Stimulated activated CD4-positive, alpha-beta T cell treated with anti-CD3 and anti-CD28 coated beads, TNF-alpha, amount 100 ng/mL, for 24 hours (primary cell): ENCODE measurements at regions not wholly inside any gene's neighbourhood (a gene's known extent, or its start where the extent isn't known, plus 50 kb on each side); places are given as distances from the start of the nearest gene placed in this dataset.
A peak's percentile ranks its signal among the peaks of the same experiment; 100 is the strongest.

Experiments used
- DNase-seq, 3 experiments: peaks; one replicate each; pipeline ENCODE4 v3.0.0-alpha.2; 2020; ENCODE audit warnings: low read depth in 3 of 3

DNA sequence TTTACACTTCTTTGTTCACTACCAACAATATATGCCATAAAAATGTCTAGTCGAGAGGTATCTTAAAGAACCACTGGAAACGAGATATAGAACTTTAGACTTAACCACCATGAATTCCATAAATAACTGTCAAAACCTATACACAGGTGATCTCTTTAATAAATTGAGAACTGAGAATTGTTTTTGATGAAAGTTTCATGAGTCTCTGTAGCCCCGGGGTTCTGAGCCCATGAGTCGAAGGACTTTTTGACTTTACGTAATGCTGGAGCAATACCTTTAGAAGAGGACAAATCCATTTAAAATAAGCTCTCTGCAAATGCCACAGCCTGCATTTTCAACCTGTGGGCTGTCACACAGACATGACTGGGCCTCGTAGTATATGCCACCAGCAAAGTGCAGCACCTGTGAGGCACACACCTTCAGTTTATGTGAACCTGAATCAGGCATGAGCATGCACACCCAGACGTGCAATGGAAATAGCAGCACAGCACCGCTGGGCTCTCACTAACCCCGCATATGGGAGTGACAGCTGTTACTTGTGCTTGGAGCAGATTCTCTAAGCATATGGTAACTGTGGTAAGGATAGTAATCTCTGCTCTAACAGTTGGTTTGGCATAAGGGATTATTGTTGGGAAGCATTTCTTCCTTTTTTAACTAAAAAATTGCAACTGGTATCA lies 383.2 kb downstream of the SOCS6 start:
- no peak for DNase-seq

- no peak for DNase-seq
These were observed 378.1 kb downstream of the SOCS6 start for GRCh38 chr18:70666936-70667335.

- DNase-seq, result no peak
These were observed 374.3 kb downstream of the SOCS6 start for GRCh38 chr18:70663141-70663540.

- no peak for DNase-seq
These were observed 373.7 kb downstream of the SOCS6 start for GRCh38 chr18:70662588-70662987.

DNA sequence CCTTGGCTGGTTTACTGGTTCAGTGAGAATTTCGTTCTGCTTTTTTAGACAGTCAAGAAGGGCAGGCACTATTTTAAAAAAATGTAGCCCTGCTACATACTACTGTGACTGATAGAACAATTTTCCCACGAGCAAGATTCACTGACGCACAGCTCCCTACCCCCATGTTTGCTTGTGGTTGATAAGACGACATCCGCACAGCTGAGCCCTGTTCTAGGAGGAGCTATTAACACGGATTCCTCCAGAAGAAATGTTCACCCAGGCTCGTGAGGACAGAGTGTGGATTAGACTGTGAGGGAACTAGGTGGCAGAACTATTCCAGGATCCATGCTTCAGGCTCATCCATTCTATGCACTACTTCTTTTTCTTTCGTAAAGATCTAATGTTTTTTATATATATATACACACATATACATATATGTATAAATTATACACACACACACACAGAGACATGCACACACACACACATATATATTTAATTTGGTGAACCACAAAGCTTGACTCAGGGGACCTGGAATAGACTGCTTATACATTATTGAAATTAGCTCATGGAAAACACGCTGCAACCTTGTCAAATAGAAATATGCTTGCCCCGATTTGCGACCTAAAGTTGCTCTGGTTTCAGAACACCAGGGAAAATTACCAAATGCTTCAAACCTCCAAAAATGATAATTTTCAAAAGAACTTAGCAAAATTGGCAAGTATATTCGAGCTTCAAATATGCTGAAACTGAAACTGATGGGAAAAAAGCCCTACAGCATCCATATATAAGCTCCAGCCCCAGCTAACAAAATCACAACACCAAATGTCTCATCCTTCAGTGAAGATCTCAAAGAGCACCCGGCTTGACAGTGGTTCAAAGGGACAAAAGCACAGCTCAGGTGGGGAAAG lies 370.4 kb downstream of the SOCS6 start:
- peak in 2 of 3 experiments; percentile 4 to 13 for DNase-seq

GRCh38 chr18:70653671-70654070 lies 364.8 kb downstream of the SOCS6 start:
- no peak for DNase-seq

- DNase-seq, result no peak
These were observed 362.0 kb downstream of the SOCS6 start for GRCh38 chr18:70650878-70651277.

DNA sequence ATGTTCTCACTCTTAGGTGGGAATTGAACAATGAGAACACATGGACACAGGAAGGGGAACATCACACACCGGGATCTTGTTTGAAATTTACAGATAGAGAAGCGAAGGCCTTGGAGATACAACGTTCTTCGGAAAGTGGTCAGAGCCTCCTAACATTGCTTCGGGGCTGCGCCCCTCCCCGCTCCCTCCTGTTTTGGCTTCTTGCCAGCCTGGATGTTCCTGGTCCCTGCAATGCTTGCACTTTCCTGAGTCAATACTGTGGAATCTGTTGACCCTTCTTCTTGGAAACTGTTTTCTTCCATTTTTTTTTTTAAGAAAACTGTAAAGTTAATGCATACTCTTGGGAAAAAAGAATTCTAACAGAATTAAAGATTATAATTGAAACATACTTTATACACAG lies 360.8 kb downstream of the SOCS6 start:
- DNase-seq, result no peak

DNA sequence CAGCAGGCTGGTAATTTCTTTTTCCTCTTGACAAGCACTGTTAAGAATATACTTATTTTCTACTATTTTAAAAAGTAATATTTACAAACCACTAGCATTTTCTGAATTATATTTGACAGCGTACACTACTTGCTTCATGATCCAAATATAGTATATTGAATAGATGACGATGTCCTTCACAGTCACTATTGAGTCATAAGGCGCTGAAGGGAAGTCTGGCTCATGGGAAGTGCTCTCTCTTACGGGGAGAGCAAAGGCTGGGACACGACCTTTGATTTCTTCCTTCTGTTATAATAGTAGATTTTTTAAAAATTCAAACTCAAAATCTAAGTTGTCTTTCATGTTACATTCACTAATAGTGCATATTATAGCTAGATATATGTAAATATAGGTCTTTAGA lies 357.1 kb downstream of the SOCS6 start:
- DNase-seq, result no peak

DNA sequence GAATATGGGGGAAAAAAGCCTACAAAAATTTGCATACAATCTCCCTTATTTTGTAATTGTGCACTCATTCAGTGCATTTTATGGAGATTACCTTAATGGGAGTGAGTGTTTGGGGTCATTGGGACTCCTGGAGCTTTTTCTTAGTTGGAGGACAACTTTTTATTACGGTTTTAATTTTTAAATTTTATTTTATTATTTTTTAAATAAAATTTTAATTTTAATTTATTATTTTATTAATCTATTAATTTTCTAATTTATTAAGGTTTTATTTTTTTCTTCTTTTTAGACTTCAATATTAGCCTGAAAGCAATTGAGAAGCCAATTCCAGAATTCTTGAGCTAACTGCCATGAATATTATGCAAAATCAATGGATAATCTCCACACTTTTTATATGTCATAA lies 355.0 kb downstream of the SOCS6 start:
- DNase-seq, result no peak

GRCh38 chr18:70641156-70641775 lies 352.4 kb downstream of the SOCS6 start:
- no peak for DNase-seq

DNA sequence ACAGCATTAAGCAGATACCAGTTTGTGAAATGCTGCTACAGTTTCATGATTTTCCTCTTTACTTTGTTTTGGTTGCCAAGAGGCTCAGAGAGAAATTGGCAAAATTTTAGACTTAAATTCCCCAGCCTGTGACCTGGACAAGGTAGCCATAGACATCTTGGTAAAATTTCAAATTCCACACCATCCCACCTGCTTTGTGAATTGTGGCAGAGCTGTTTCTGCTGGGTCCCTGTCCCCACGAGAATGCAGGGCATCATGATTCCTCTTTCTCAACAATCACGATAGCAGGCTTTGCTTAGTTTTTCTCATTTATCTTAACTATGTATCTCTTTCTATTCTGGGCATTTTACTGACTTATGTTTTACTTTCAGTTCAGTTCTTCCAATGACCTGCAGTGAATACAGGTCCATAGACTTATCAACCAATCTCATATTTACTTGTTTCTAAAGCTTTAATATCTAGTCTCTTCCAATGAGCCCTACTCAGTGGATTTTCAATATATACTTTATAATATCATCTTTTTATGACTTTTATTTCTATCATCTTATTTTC lies 351.6 kb downstream of the SOCS6 start:
- DNase-seq, result no peak

DNA sequence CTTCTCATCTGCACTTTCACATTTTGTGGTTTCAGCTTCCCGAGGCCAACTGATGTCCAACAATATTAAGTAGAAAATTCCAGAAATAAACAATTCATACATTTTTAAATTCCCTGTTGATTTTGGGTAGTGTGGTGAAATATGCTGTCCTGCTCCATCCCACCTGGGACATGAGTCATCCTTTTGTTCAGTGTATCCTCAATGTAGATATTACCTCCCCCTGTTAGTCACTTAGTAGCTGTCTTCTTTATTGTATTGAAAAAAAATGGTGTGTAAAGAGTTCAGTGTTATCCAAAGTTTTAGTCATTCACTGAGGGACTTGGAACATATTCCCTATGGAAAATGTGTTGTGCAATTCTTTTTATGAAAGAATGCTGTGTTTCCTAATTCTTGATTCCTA lies 348.1 kb downstream of the SOCS6 start:
- DNase-seq, result no peak

- no peak for DNase-seq
These were observed 345.8 kb downstream of the SOCS6 start for GRCh38 chr18:70634576-70635147.

GRCh38 chr18:70627182-70627802 lies 338.4 kb downstream of the SOCS6 start:
- no peak for DNase-seq

DNA sequence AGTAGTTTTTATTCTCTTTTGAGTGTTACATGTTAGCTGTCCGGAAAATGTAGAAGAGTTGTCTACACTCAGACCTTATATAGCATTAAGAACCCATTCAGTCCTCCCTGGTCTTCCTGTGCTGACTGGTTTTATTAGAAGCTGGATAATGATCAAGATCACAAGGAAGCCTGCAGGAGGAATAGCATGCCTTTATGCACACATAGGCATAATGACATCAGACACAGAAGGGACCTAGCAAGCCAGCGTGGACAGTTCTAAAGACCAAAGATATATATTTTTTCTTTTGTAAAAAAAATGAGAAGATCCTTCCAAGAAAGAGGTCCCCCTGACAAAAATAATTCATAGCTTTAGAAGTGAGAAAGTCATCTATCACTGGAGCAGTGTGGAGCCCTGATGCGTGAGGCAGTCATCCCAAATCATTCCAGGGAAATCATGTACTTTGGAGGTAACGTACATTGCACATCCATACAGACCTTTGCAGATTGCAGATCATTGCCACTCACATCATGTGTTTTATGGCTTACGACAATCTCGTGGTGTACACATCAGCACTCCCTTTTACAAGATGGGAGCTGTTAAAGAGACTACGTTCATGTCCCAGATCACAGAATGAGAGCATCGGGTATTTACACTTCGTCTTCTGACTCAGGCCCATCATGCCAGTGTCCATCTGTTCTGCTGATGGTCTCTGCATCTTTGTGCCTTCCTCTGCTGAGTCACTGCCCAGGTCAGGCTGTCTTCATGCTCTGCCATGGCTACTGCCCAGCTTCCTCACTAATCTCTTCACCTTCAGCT lies 334.0 kb downstream of the SOCS6 start:
- DNase-seq, result no peak

DNA sequence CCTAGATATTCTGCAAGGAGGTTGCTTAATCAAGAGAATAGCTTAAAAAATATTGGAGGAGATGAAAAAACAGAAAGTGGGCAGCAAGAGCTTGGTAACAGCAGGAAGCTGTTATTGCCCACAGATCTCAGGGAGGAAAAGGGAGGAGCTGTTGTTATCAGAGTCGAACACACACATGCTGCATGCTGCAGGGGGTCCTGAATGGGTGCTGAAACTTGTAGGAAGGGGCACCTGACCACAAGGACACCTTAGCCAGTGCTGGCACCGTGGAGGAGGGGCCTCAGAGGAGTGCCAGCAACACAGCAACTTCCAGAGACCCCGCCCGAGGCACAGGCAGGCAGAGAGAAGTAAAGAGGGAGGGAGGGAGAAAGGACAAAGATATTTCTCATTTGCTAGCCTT lies 332.9 kb downstream of the SOCS6 start:
- DNase-seq, result no peak

GRCh38 chr18:70620837-70621612 lies 332.2 kb downstream of the SOCS6 start:
- DNase-seq, result no peak

- DNase-seq, result no peak
These were observed 328.3 kb downstream of the SOCS6 start for GRCh38 chr18:70617020-70617763.
